ENCODE measurements at regions not wholly inside any gene's neighbourhood (a gene's known extent, or its start where the extent isn't known, plus 50 kb on each side); places are given as distances from the start of the nearest gene placed in this dataset.

GRCh38 chr16:86843812-86844211 lies 265.5 kb downstream of the FOXL1 start:
- no peak overlapping the region for H3K18ac ChIP-seq (ENCODE audit: low read length)
- no CpG with 5 or more reads among the region's 12 CpGs for WGBS (ENCODE audit: extremely low coverage, insufficient coverage, low lambda C conversion rate)

GRCh38 chr16:86844695-86845094 lies 266.3 kb downstream of the FOXL1 start:
- no peaks in the 10 kb centered on the region for H3K4me1 ChIP-seq (ENCODE audit: control insufficient read depth, low read depth, low read length)
- no peaks in the 10 kb centered on the region for H3K27me3 ChIP-seq (ENCODE audit: insufficient read depth, low read length, poor library complexity)
- H3K36me3 ChIP-seq (ENCODE audit: control insufficient read depth, insufficient read depth, low read length), result no peaks in the 10 kb centered on the region
- H3K18ac ChIP-seq (ENCODE audit: low read length), result no peak overlapping the region
- H4K8ac ChIP-seq (ENCODE audit: low read depth, low read length), result no peak overlapping the region
- H3K9ac ChIP-seq (ENCODE audit: low read length), result no peak overlapping the region
- no CpG with 5 or more reads among the region's 16 CpGs for WGBS (ENCODE audit: extremely low coverage, insufficient coverage, low lambda C conversion rate)
- no peak overlapping the region for H4K5ac ChIP-seq (ENCODE audit: low read length)
- no peak overlapping the region for H3K4me2 ChIP-seq (ENCODE audit: low read length)
- H3K23ac ChIP-seq (ENCODE audit: low read length), result no peak overlapping the region
- H2BK5ac ChIP-seq (ENCODE audit: low read length), result no peak overlapping the region
- no peak overlapping the region for H2BK15ac ChIP-seq (replicated peaks; ENCODE audit: low read depth)
- no peak overlapping the region for H2BK120ac ChIP-seq (ENCODE audit: low read depth, low read length)
- no peak for DNase-seq
- H3K79me1 ChIP-seq (ENCODE audit: low read length), result no peaks in the 10 kb centered on the region
- H3K4ac ChIP-seq (ENCODE audit: low read depth, low read length), result no peak overlapping the region
- H2AK5ac ChIP-seq (ENCODE audit: low read length), result no peak overlapping the region
- no peak overlapping the region for H3K56ac ChIP-seq (ENCODE audit: low read length)
- no peak overlapping the region for H3K4me3 ChIP-seq (ENCODE audit: low read length)
- no peaks in the 10 kb centered on the region for H3K79me2 ChIP-seq (ENCODE audit: control insufficient read depth, insufficient read depth, low read length)
- no peak overlapping the region for H3K27ac ChIP-seq (ENCODE audit: low read depth, low read length)

More at GRCh38 chr16:86843812-86844211, 265.5 kb downstream of the FOXL1 start:
- Histone ChIP-seq H3K23ac (ENCODE audit: low read length) (no peak overlapping the region), H2AK5ac (ENCODE audit: low read length) (no peak overlapping the region), H3K4ac (ENCODE audit: low read depth, low read length) (no peak overlapping the region), H3K4me1 (ENCODE audit: control insufficient read depth, low read depth, low read length) (no peaks in the 10 kb centered on the region), H3K56ac (ENCODE audit: low read length) (no peak overlapping the region), H2BK120ac (ENCODE audit: low read depth, low read length) (no peak overlapping the region), H2BK5ac (ENCODE audit: low read length) (no peak overlapping the region), H4K5ac (ENCODE audit: low read length) (no peak overlapping the region), H3K4me3 (ENCODE audit: low read length) (no peak overlapping the region), H4K8ac (ENCODE audit: low read depth, low read length) (no peak overlapping the region), H3K79me1 (ENCODE audit: low read length) (no peaks in the 10 kb centered on the region), H3K4me2 (ENCODE audit: low read length) (no peak overlapping the region), H3K79me2 (ENCODE audit: control insufficient read depth, insufficient read depth, low read length) (no peaks in the 10 kb centered on the region), H3K9ac (ENCODE audit: low read length) (no peak overlapping the region), H3K27ac (ENCODE audit: low read depth, low read length) (no peak overlapping the region), H3K27me3 (ENCODE audit: insufficient read depth, low read length, poor library complexity) (no peaks in the 10 kb centered on the region), H2BK15ac (replicated peaks; ENCODE audit: low read depth) (no peak overlapping the region), H3K36me3 (ENCODE audit: control insufficient read depth, insufficient read depth, low read length) (no peaks in the 10 kb centered on the region)
- DNase-seq, result no peak

GRCh38 chr16:86846136-86846535 lies 267.8 kb downstream of the FOXL1 start:
- no peak overlapping the region for H3K9ac ChIP-seq (ENCODE audit: low read length)
- no peaks in the 10 kb centered on the region for H3K36me3 ChIP-seq (ENCODE audit: control insufficient read depth, insufficient read depth, low read length)
- no CpG with 5 or more reads among the region's 7 CpGs for WGBS (ENCODE audit: extremely low coverage, insufficient coverage, low lambda C conversion rate)
- no peak overlapping the region for H2AK5ac ChIP-seq (ENCODE audit: low read length)
- no peak overlapping the region for H4K8ac ChIP-seq (ENCODE audit: low read depth, low read length)
- no peak overlapping the region for H3K4me3 ChIP-seq (ENCODE audit: low read length)
- H3K4me2 ChIP-seq (ENCODE audit: low read length), result no peak overlapping the region
- no peak for DNase-seq
- no peak overlapping the region for H4K5ac ChIP-seq (ENCODE audit: low read length)
- no peak overlapping the region for H3K27ac ChIP-seq (ENCODE audit: low read depth, low read length)
- H3K56ac ChIP-seq (ENCODE audit: low read length), result no peak overlapping the region
- H3K23ac ChIP-seq (ENCODE audit: low read length), result no peak overlapping the region
- H3K4ac ChIP-seq (ENCODE audit: low read depth, low read length), result no peak overlapping the region
- H3K27me3 ChIP-seq (ENCODE audit: insufficient read depth, low read length, poor library complexity), result no peaks in the 10 kb centered on the region
- H3K79me1 ChIP-seq (ENCODE audit: low read length), result no peaks in the 10 kb centered on the region
- no peak overlapping the region for H3K18ac ChIP-seq (ENCODE audit: low read length)
- H3K4me1 ChIP-seq (ENCODE audit: control insufficient read depth, low read depth, low read length), result no peaks in the 10 kb centered on the region
- no peak overlapping the region for H2BK120ac ChIP-seq (ENCODE audit: low read depth, low read length)
- no peak overlapping the region for H2BK5ac ChIP-seq (ENCODE audit: low read length)
- H2BK15ac ChIP-seq (replicated peaks; ENCODE audit: low read depth), result no peak overlapping the region
- no peaks in the 10 kb centered on the region for H3K79me2 ChIP-seq (ENCODE audit: control insufficient read depth, insufficient read depth, low read length)

GRCh38 chr16:86848821-86849220 lies 270.5 kb downstream of the FOXL1 start:
- H3K4me2 ChIP-seq (ENCODE audit: low read length), result no peak overlapping the region
- H2BK5ac ChIP-seq (ENCODE audit: low read length), result no peak overlapping the region
- no peak overlapping the region for H3K23ac ChIP-seq (ENCODE audit: low read length)
- H2AK5ac ChIP-seq (ENCODE audit: low read length), result no peak overlapping the region
- no peak overlapping the region for H3K4me3 ChIP-seq (ENCODE audit: low read length)
- H3K18ac ChIP-seq (ENCODE audit: low read length), result no peak overlapping the region
- H3K9ac ChIP-seq (ENCODE audit: low read length), result no peak overlapping the region
- H2BK120ac ChIP-seq (ENCODE audit: low read depth, low read length), result no peak overlapping the region
- H3K79me1 ChIP-seq (ENCODE audit: low read length), result no peaks in the 10 kb centered on the region
- H3K4ac ChIP-seq (ENCODE audit: low read depth, low read length), result no peak overlapping the region
- H3K56ac ChIP-seq (ENCODE audit: low read length), result no peak overlapping the region
- H2BK15ac ChIP-seq (replicated peaks; ENCODE audit: low read depth), result no peak overlapping the region
- no peak for DNase-seq
- no peaks in the 10 kb centered on the region for H3K27me3 ChIP-seq (ENCODE audit: insufficient read depth, low read length, poor library complexity)
- H4K5ac ChIP-seq (ENCODE audit: low read length), result no peak overlapping the region
- no peaks in the 10 kb centered on the region for H3K4me1 ChIP-seq (ENCODE audit: control insufficient read depth, low read depth, low read length)
- no peaks in the 10 kb centered on the region for H3K36me3 ChIP-seq (ENCODE audit: control insufficient read depth, insufficient read depth, low read length)
- H3K79me2 ChIP-seq (ENCODE audit: control insufficient read depth, insufficient read depth, low read length), result no peaks in the 10 kb centered on the region
- no peak overlapping the region for H3K27ac ChIP-seq (ENCODE audit: low read depth, low read length)
- no CpG with 5 or more reads among the region's 8 CpGs for WGBS (ENCODE audit: extremely low coverage, insufficient coverage, low lambda C conversion rate)
- no peak overlapping the region for H4K8ac ChIP-seq (ENCODE audit: low read depth, low read length)

DNA sequence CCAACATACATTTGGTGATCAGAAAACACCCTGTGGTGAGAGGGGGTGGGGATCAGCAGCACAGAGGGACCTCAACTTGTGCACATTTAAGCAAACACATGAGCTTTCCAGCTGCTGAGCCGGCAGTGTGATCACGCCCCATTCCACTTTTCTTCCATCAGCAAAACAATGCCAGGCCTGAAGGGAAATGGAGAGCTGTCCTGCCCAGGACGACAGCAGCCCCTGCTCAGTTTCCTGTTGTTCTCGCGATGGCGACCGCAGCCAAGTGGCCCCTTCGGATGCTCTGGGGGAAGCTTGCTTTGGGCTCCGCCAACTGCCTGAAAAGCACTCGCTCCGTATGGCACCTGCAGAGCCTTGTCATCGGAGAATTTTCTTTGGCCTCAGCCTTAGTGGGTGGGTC lies 272.3 kb downstream of the FOXL1 start:
- H3K4me1 ChIP-seq (ENCODE audit: control insufficient read depth, low read depth, low read length), result no peaks in the 10 kb centered on the region
- no peak overlapping the region for H4K8ac ChIP-seq (ENCODE audit: low read depth, low read length)
- no peak overlapping the region for H2BK120ac ChIP-seq (ENCODE audit: low read depth, low read length)
- WGBS (ENCODE audit: extremely low coverage, insufficient coverage, low lambda C conversion rate), result no CpG with 5 or more reads among the region's 12 CpGs
- no peak overlapping the region for H2BK5ac ChIP-seq (ENCODE audit: low read length)
- H3K18ac ChIP-seq (ENCODE audit: low read length), result no peak overlapping the region
- no peak overlapping the region for H3K4me2 ChIP-seq (ENCODE audit: low read length)
- no peak overlapping the region for H3K4ac ChIP-seq (ENCODE audit: low read depth, low read length)
- H3K36me3 ChIP-seq (ENCODE audit: control insufficient read depth, insufficient read depth, low read length), result no peaks in the 10 kb centered on the region
- H4K5ac ChIP-seq (ENCODE audit: low read length), result no peak overlapping the region
- H3K9ac ChIP-seq (ENCODE audit: low read length), result no peak overlapping the region
- no peak overlapping the region for H3K56ac ChIP-seq (ENCODE audit: low read length)
- no peak for DNase-seq
- no peak overlapping the region for H2BK15ac ChIP-seq (replicated peaks; ENCODE audit: low read depth)
- H3K27me3 ChIP-seq (ENCODE audit: insufficient read depth, low read length, poor library complexity), result no peaks in the 10 kb centered on the region
- H3K23ac ChIP-seq (ENCODE audit: low read length), result no peak overlapping the region
- no peak overlapping the region for H2AK5ac ChIP-seq (ENCODE audit: low read length)
- no peak overlapping the region for H3K27ac ChIP-seq (ENCODE audit: low read depth, low read length)
- no peaks in the 10 kb centered on the region for H3K79me2 ChIP-seq (ENCODE audit: control insufficient read depth, insufficient read depth, low read length)
- H3K4me3 ChIP-seq (ENCODE audit: low read length), result no peak overlapping the region
- no peaks in the 10 kb centered on the region for H3K79me1 ChIP-seq (ENCODE audit: low read length)

DNA sequence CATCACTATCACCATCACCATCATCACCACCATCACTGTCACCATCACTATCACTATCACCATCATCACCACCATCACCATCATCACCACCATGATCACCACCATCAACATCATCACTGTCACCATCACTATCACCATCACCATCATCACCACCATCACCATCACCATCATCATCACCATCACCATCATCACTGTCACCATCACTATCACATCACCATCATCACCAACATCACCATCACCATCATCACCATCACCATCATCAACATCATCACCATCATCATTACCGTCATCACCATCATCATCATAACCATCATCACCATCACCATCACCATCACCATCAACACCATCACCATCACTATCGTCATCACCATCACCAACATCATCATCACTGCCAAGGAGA lies 273.8 kb downstream of the FOXL1 start:
- H3K56ac ChIP-seq (ENCODE audit: low read length), result no peak overlapping the region
- no peak overlapping the region for H3K23ac ChIP-seq (ENCODE audit: low read length)
- H3K4me2 ChIP-seq (ENCODE audit: low read length), result no peak overlapping the region
- no peak overlapping the region for H2BK15ac ChIP-seq (replicated peaks; ENCODE audit: low read depth)
- DNase-seq, result no peak
- H3K18ac ChIP-seq (ENCODE audit: low read length), result no peak overlapping the region
- 100% methylated on average over 1 of the region's 2 CpGs for WGBS (ENCODE audit: extremely low coverage, insufficient coverage, low lambda C conversion rate)
- no peak overlapping the region for H2BK120ac ChIP-seq (ENCODE audit: low read depth, low read length)
- no peak overlapping the region for H3K4me3 ChIP-seq (ENCODE audit: low read length)
- H3K79me1 ChIP-seq (ENCODE audit: low read length), result no peaks in the 10 kb centered on the region
- H3K79me2 ChIP-seq (ENCODE audit: control insufficient read depth, insufficient read depth, low read length), result no peaks in the 10 kb centered on the region
- H4K5ac ChIP-seq (ENCODE audit: low read length), result no peak overlapping the region
- H3K4me1 ChIP-seq (ENCODE audit: control insufficient read depth, low read depth, low read length), result no peaks in the 10 kb centered on the region
- H3K4ac ChIP-seq (ENCODE audit: low read depth, low read length), result no peak overlapping the region
- no peak overlapping the region for H4K8ac ChIP-seq (ENCODE audit: low read depth, low read length)
- H3K27me3 ChIP-seq (ENCODE audit: insufficient read depth, low read length, poor library complexity), result no peaks in the 10 kb centered on the region
- no peak overlapping the region for H2BK5ac ChIP-seq (ENCODE audit: low read length)
- H2AK5ac ChIP-seq (ENCODE audit: low read length), result no peak overlapping the region
- H3K27ac ChIP-seq (ENCODE audit: low read depth, low read length), result no peak overlapping the region
- no peak overlapping the region for H3K9ac ChIP-seq (ENCODE audit: low read length)
- no peaks in the 10 kb centered on the region for H3K36me3 ChIP-seq (ENCODE audit: control insufficient read depth, insufficient read depth, low read length)
